Umbilical cord (tissue), 1 donor: ENCODE measurements at regions not wholly inside any gene's neighbourhood (a gene's known extent, or its start where the extent isn't known, plus 50 kb on each side); places are given as distances from the start of the nearest gene placed in this dataset.
"Not testable (repeated sequence)": the region's sequence is repeated elsewhere in the genome, so short reads cannot be mapped to it uniquely, and the experiment has no call there.

ENCODE experiments used
- DNase-seq: peaks from one replicate; pipeline ENCODE4 v3.0.0-alpha.2; 2015; ENCODE audit warnings: low spot score

GRCh38 chr10:21145751-21146435 is 248.8 kb upstream of the NEBL start:
- no peak for DNase-seq

- DNase-seq: no peak
These were observed 246.9 kb upstream of the NEBL start for GRCh38 chr10:21144047-21144446.

GRCh38 chr10:21141946-21142492 is 244.9 kb upstream of the NEBL start:
- DNase-seq: no peak

GRCh38 chr10:21138769-21139340 is 241.7 kb upstream of the NEBL start:
- DNase-seq: no peak

- peak; percentile 58 for DNase-seq
These were observed 238.2 kb upstream of the NEBL start for GRCh38 chr10:21135023-21135931.

GRCh38 chr10:21134645-21135022 is 237.5 kb upstream of the NEBL start:
- DNase-seq: no peak

- no peak for DNase-seq
These were observed 233.8 kb upstream of the NEBL start for GRCh38 chr10:21130683-21131442.

- DNase-seq: no peak
These were observed 233.0 kb upstream of the NEBL start for GRCh38 chr10:21130108-21130507.

- no peak for DNase-seq
These were observed 228.5 kb upstream of the NEBL start for GRCh38 chr10:21125471-21126228.

- DNase-seq: no peak
These were observed 225.8 kb upstream of the NEBL start for GRCh38 chr10:21122907-21123306.

GRCh38 chr10:21121822-21122221 is 224.7 kb upstream of the NEBL start:
- not testable (repeated sequence) for DNase-seq

GRCh38 chr10:21114683-21115082 is 217.6 kb upstream of the NEBL start:
- DNase-seq: no peak

- no peak for DNase-seq
These were observed 213.2 kb upstream of the NEBL start for GRCh38 chr10:21110358-21110757.

- DNase-seq: not testable (repeated sequence)
These were observed 209.8 kb upstream of the NEBL start for GRCh38 chr10:21106931-21107330.

- DNase-seq: not testable (repeated sequence)
These were observed 208.2 kb upstream of the NEBL start for GRCh38 chr10:21105331-21105730.

- no peak for DNase-seq
These were observed 203.9 kb upstream of the NEBL start for GRCh38 chr10:21100871-21101514.

GRCh38 chr10:21100190-21100589 is 203.1 kb upstream of the NEBL start:
- no peak for DNase-seq

GRCh38 chr10:21099291-21100062 is 202.4 kb upstream of the NEBL start:
- DNase-seq: no peak

- DNase-seq: no peak
These were observed 200.8 kb upstream of the NEBL start for GRCh38 chr10:21097926-21098355.
